OCI-LY7 (cell line): ENCODE measurements at regions not wholly inside any gene's neighbourhood (a gene's known extent, or its start where the extent isn't known, plus 50 kb on each side); places are given as distances from the start of the nearest gene placed in this dataset.
"Not testable (repeated sequence)": the region's sequence is repeated elsewhere in the genome, so short reads cannot be mapped to it uniquely, and the experiment has no call there.

Source experiments
- BruUV-seq: library from RNA; stranded (reverse); fragments of 400-500 nt; replicated peaks from 2 replicates; lab custom pipeline; 2021; lab: Mats Ljungman, UMichigan
- CTCF ChIA-PET: fragments of 300-600 bp; sonication (Branson Sonifier 250); formaldehyde crosslinking; loops from one replicate; lab custom pipeline; 2022; ENCODE audit warnings: antibody characterized with exemption; ENCODE audit not compliant: unreplicated experiment; lab: Charles Lee
- POLR2A ChIA-PET: fragments of 300-600 bp; sonication (Branson Sonifier 250); formaldehyde crosslinking; loops from one replicate; lab custom pipeline; 2022; ENCODE audit warnings: antibody characterized with exemption; lab: Charles Lee
- DNase-seq: peaks from one replicate; pipeline ENCODE4 v3.0.0-alpha.2; 2015; ENCODE audit warnings: low spot score
- H2AFZ ChIP-seq: fragments of 200-600 bp; sonication (generic), shearing (Covaris generic); 2 replicates; pipeline ENCODE4 v1.6.1; 2014; ENCODE audit warnings: mild to moderate bottlenecking, antibody characterized with exemption, low read length, moderate library complexity
- H3K27ac ChIP-seq: fragments of 200-600 bp; sonication (generic); 2 replicates; pipeline ENCODE4 v1.5.1; 2014; ENCODE audit warnings: mixed run types, low read depth, mild to moderate bottlenecking, moderate library complexity, low read length, inconsistent platforms; ENCODE audit not compliant: poor library complexity, severe bottlenecking
- H3K36me3 ChIP-seq: fragments of 200-600 bp; sonication (generic); 2 replicates; pipeline ENCODE4 v1.6.1; 2014; ENCODE audit warnings: mild to moderate bottlenecking, antibody characterized with exemption, low read length, moderate library complexity, mixed read lengths; ENCODE audit not compliant: insufficient read depth
- H3K4me1 ChIP-seq: fragments of 200-600 bp; sonication (generic); 2 replicates; pipeline ENCODE4 v1.5.1; 2014; ENCODE audit warnings: mild to moderate bottlenecking, low read length; ENCODE audit not compliant: insufficient read depth, poor library complexity, severe bottlenecking
- H3K4me2 ChIP-seq: fragments of 200-600 bp; sonication (generic); 2 replicates; pipeline ENCODE4 v1.6.1; 2014; ENCODE audit warnings: mild to moderate bottlenecking, low read length
- H3K4me3 ChIP-seq: fragments of 200-600 bp; sonication (generic); 2 replicates; pipeline ENCODE4 v1.5.1; 2014; ENCODE audit warnings: mild to moderate bottlenecking, low read depth, low read length; ENCODE audit not compliant: poor library complexity, severe bottlenecking
- H3K79me2 ChIP-seq: fragments of 200-600 bp; sonication (generic); 2 replicates; pipeline ENCODE4 v1.6.1; 2016; ENCODE audit warnings: low read depth, mild to moderate bottlenecking, low read length, moderate library complexity, mixed read lengths; ENCODE audit not compliant: insufficient read depth
- H3K9me2 ChIP-seq: fragments of 200-600 bp; sonication (generic); 2 replicates; pipeline ENCODE4 v1.6.1; 2016; ENCODE audit warnings: mild to moderate bottlenecking, low read length, mixed read lengths; ENCODE audit not compliant: insufficient read depth
- H3K9me3 ChIP-seq: fragments of 200-600 bp; sonication (generic); 2 replicates; pipeline ENCODE4 v1.6.1; 2014; ENCODE audit warnings: mild to moderate bottlenecking, mixed run types, low read length, mixed read lengths
- H4K20me1 ChIP-seq: fragments of 200-600 bp; sonication (generic); 2 replicates; pipeline ENCODE4 v1.6.1; 2014; ENCODE audit warnings: mild to moderate bottlenecking, antibody characterized with exemption, low read length, moderate library complexity, mixed read lengths; ENCODE audit not compliant: insufficient read depth
- CTCF ChIP-seq: fragments of 200-600 bp; sonication (generic); conservative IDR thresholded peaks from 2 replicates; pipeline ENCODE4 v1.5.1; 2014; ENCODE audit warnings: mild to moderate bottlenecking, antibody characterized with exemption, low read length, moderate library complexity, mixed read lengths
- EZH2phosphoT487 ChIP-seq: fragments of 200-600 bp; sonication (generic); IDR thresholded peaks from 2 replicates; pipeline ENCODE4 v1.6.1; 2018; ENCODE audit warnings: low read depth, borderline replicate concordance, mild to moderate bottlenecking, mixed run types, antibody characterized with exemption, low read length, moderate library complexity, mixed read lengths
- intact Hi-C: fragments of 100-400 bp; cut with micrococcal nuclease; formaldehyde crosslinking; loops from one replicate; pipeline ENCODE4 v1.10.0; 2022; ENCODE audit not compliant: unreplicated experiment

DNA sequence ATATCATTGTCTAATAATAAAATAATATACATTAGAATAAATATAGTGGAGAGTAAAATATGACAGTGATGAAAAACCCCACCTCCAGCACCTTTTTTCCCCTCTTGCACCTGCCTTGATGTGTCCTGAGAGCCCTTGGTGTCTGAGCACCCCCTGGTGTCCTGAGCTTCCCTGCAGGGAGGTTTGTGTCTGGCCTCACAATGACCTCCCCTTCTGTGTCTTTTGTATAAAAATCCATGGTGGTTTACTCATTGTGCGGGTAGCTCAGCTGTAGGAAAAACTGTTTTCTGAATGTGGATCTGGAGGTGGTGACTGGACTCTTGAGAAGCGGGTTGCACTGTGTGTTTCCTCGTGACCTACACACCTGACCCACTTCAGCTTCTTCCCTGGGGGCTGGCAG, 636.9 kb downstream of the TMEM121 start:
- ChIA-PET POLR2A (no interaction called here), CTCF (no interaction called here)
- no TSS peak for BruUV-seq
- Histone ChIP-seq H3K9me3 (no peaks in the 10 kb centered on the region), H2AFZ (no peak overlapping the region), H3K4me2 (no peak overlapping the region), H3K27ac (no peak overlapping the region), H3K4me1 (no peaks in the 10 kb centered on the region), H3K36me3 (no peaks in the 10 kb centered on the region), H4K20me1 (no peaks in the 10 kb centered on the region), H3K9me2 (no peaks in the 10 kb centered on the region), H3K4me3 (no peak overlapping the region), H3K79me2 (no peaks in the 10 kb centered on the region)
- intact Hi-C loops = no loop called here
- DNase-seq = no peak
- TF ChIP-seq EZH2phosphoT487 = no peak
- TF ChIP-seq CTCF = no peak

DNA sequence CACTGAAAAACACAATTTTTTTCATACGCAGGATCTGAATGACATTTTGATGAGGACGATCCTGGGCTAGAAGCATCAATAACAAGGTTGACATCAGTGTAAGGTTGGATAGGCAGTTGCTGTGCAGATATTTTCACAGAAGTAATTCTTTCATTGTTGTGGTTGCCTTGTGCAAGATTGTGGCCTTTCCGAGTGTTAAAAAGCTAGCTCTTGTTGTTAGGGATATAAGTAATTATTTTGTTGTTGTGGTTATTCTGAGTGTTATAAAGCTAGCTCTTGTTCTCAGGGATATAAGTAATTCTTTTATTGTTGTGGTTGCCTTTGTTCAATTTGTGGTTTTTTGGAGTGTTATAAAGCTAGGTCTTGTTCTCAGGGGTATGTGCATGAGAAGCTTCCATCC, 637.4 kb downstream of the TMEM121 start:
- H3K9me2 ChIP-seq, H3K4me1 ChIP-seq, intact Hi-C loops, H4K20me1 ChIP-seq, DNase-seq, H3K4me2 ChIP-seq, H3K79me2 ChIP-seq, H3K36me3 ChIP-seq, CTCF ChIA-PET, H2AFZ ChIP-seq, H3K4me3 ChIP-seq, H3K9me3 ChIP-seq, POLR2A ChIA-PET, H3K27ac ChIP-seq, BruUV-seq: not testable (repeated sequence)

DNA sequence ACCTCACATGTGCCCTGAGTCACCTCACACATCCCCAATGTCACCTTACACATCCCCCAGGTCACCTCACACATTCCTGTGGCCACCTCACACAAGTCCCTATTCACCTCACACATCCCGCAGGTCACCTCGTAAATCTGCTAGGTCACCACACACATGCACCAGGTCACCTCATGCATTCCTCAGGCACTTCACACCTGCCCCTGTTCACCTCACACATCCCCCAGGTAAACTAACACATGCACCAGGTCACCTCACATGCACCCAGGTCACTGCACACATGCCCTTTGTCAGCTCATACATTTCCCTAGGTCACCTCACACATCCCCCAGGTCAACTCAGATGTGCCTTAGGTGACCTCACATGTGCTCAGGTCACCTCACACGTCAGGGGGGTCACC, 639.8 kb downstream of the TMEM121 start:
- no peak for TF ChIP-seq EZH2phosphoT487
- no peak for TF ChIP-seq CTCF
- Histone ChIP-seq H3K9me3 (no peaks in the 10 kb centered on the region), H3K79me2 (no peaks in the 10 kb centered on the region), H3K4me1 (no peaks in the 10 kb centered on the region), H3K27ac (no peak overlapping the region), H3K4me2 (no peak overlapping the region), H3K4me3 (no peak overlapping the region), H3K9me2 (no peaks in the 10 kb centered on the region), H4K20me1 (no peaks in the 10 kb centered on the region), H2AFZ (no peak overlapping the region), H3K36me3 (no peaks in the 10 kb centered on the region)
- ChIA-PET POLR2A (no interaction called here), CTCF (no interaction called here)
- no TSS peak for BruUV-seq
- intact Hi-C loops = no loop called here
- DNase-seq = no peak
